ENCODE measurements at regions not wholly inside any gene's neighbourhood (a gene's known extent, or its start where the extent isn't known, plus 50 kb on each side); places are given as distances from the start of the nearest gene placed in this dataset.

DNA sequence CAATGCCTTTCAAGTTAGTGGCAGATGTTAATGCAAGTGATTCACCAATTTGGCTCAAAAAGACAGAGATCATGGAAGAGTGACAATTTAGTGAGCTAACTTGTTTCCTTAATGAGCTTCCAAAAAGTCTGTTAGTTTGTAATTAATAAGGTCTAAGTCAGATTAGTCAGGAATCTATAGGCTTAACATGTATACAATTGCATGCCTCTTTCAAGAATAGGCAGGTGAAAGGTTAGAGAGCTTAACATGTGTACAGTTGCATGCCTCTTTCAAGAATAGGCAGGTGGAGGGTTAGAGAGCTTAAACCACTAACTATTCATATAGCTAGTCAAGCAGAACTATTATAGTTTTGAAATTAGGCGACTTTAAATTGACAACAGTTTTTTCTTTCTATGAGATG, 663.8 kb downstream of the C12orf50 start:
- Histone ChIP-seq H3K9ac (no peak overlapping the region), H3K4me3 (ENCODE audit: low read depth, low read length) (no peak overlapping the region), H2AFZ (no peak overlapping the region), H3K79me2 (no peaks in the 10 kb centered on the region), H3K4me2 (ENCODE audit: low read length) (no peak overlapping the region), H3K4me1 (no peaks in the 10 kb centered on the region), H3K36me3 (ENCODE audit: control insufficient read depth, insufficient read depth, low read length) (no peaks in the 10 kb centered on the region), H3K27me3 (ENCODE audit: control insufficient read depth, insufficient read depth, low read length) (no peaks in the 10 kb centered on the region), H3K27ac (no peak overlapping the region), H3K9me3 (ENCODE audit: control insufficient read depth, low read length) (no peaks in the 10 kb centered on the region)
- TF ChIP-seq, protein P1, sequence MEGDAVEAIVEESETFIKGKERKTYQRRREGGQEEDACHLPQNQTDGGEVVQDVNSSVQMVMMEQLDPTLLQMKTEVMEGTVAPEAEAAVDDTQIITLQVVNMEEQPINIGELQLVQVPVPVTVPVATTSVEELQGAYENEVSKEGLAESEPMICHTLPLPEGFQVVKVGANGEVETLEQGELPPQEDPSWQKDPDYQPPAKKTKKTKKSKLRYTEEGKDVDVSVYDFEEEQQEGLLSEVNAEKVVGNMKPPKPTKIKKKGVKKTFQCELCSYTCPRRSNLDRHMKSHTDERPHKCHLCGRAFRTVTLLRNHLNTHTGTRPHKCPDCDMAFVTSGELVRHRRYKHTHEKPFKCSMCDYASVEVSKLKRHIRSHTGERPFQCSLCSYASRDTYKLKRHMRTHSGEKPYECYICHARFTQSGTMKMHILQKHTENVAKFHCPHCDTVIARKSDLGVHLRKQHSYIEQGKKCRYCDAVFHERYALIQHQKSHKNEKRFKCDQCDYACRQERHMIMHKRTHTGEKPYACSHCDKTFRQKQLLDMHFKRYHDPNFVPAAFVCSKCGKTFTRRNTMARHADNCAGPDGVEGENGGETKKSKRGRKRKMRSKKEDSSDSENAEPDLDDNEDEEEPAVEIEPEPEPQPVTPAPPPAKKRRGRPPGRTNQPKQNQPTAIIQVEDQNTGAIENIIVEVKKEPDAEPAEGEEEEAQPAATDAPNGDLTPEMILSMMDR (IDR thresholded peaks at IDR 0.05): no peak

DNA sequence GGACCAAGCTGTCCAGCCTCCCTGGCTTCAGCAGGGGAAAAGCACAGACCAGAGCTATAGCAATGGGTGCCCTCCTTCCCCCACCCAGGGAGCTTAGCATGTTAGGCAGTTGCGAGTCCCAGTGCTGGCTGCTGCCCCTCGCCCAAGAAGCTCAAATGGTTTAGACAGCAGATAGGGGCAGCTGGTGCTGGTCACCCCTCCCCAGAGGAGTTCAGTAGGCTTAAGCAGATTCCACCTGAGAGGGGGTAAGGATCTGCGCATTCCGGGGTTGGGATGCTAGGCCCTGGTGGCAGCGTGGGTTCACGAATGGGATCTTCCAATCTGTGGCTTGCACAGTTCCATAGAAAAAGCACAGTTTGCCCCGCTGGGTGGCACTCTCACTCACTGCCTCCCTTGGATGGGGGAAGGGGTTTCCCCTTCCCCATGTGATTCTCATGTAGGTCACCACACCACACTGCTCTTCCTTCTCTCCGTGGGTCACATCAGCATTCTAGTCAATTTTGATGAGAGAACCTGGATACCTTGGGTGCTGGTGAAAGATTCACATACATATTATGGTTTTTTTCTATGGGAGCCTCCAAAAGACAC, 665.6 kb downstream of the C12orf50 start:
- no peaks in the 10 kb centered on the region for H3K36me3 ChIP-seq (ENCODE audit: control insufficient read depth, insufficient read depth, low read length)
- no peaks in the 10 kb centered on the region for H3K9me3 ChIP-seq (ENCODE audit: control insufficient read depth, low read length)
- H3K9ac ChIP-seq: no peak overlapping the region
- no peaks in the 10 kb centered on the region for H3K4me1 ChIP-seq
- H2AFZ ChIP-seq: no peak overlapping the region
- TF ChIP-seq, protein P1 (IDR thresholded peaks at IDR 0.05): no peak
- no peak overlapping the region for H3K27ac ChIP-seq
- no peaks in the 10 kb centered on the region for H3K27me3 ChIP-seq (ENCODE audit: control insufficient read depth, insufficient read depth, low read length)
- H3K4me2 ChIP-seq (ENCODE audit: low read length): no peak overlapping the region
- H3K79me2 ChIP-seq: no peaks in the 10 kb centered on the region
- no peak overlapping the region for H3K4me3 ChIP-seq (ENCODE audit: low read depth, low read length)

DNA sequence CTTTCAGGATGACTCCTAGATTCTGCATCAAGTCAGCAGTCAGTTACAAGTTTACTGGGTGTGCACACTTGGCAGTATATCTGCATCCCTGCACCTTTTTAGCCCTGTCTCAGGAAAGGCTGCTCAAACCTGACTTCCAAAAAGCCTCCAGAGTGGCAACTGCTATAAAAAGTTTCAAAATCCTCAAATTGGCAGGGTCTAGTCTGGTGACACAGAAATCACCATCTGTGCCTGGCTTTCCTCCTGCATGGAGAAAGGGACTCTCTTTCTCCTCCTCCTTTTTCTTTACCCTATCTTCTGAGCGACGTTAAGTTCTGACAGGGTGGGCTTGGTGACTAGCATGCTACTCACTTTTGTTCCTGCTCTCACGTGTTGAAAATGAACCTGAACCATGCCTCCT, 679.5 kb downstream of the C12orf50 start:
- Histone ChIP-seq H3K27me3 (ENCODE audit: control insufficient read depth, insufficient read depth, low read length) (no peaks in the 10 kb centered on the region), H3K27ac (no peak overlapping the region), H3K4me2 (ENCODE audit: low read length) (no peak overlapping the region), H3K36me3 (ENCODE audit: control insufficient read depth, insufficient read depth, low read length) (no peaks in the 10 kb centered on the region), H2AFZ (no peak overlapping the region), H3K9ac (no peak overlapping the region), H3K4me3 (ENCODE audit: low read depth, low read length) (no peak overlapping the region), H3K79me2 (no peaks in the 10 kb centered on the region), H3K9me3 (ENCODE audit: control insufficient read depth, low read length) (no peaks in the 10 kb centered on the region), H3K4me1 (peaks cover 10% of the 10 kb centered on the region)
- TF ChIP-seq, protein P1 (IDR thresholded peaks at IDR 0.05): no peak

DNA sequence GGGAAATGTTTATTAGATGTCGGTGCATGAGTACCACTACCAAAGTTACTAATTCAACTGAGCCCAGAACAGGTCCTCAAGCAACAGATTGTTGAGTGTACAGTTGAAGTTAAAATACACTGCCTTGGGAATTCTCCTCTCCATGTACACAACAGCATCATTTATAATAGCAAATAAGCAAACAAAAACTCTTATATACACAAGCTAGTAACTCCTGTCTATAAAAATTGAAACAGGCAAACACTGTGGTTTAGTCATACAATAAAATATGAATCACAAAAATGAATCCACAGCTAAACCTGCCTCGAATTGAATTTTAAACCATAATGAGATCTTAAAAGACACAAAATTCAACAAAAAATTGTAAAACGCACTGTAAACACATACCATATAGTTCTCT, 681.1 kb downstream of the C12orf50 start:
- no peak overlapping the region for H2AFZ ChIP-seq
- H3K36me3 ChIP-seq (ENCODE audit: control insufficient read depth, insufficient read depth, low read length): no peaks in the 10 kb centered on the region
- TF ChIP-seq, protein P1 (IDR thresholded peaks at IDR 0.05): no peak
- H3K4me3 ChIP-seq (ENCODE audit: low read depth, low read length): no peak overlapping the region
- no peak overlapping the region for H3K27ac ChIP-seq
- H3K9me3 ChIP-seq (ENCODE audit: control insufficient read depth, low read length): no peaks in the 10 kb centered on the region
- no peak overlapping the region for H3K9ac ChIP-seq
- H3K4me1 ChIP-seq: peaks cover 7% of the 10 kb centered on the region
- H3K79me2 ChIP-seq: no peaks in the 10 kb centered on the region
- H3K4me2 ChIP-seq (ENCODE audit: low read length): no peak overlapping the region
- H3K27me3 ChIP-seq (ENCODE audit: control insufficient read depth, insufficient read depth, low read length): no peaks in the 10 kb centered on the region

DNA sequence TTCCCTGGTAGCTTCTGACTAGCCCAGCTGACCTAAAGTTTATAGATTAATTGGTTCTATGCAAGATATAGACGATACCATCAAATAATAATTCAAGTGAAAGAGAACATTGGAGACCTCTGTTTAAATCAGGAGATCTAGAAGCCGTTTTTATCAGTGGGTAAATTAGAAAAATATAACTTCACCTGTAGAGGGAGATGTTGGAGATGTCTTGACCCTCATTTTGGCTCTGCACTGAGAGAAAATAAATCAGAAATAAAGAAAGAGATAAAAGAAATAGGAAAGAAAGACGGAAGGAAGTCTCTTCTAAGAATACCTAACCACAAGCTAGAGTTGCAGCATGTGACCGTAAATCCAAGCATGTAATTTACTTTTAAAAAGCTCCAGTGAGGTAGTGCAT, 684.5 kb downstream of the C12orf50 start:
- Histone ChIP-seq H3K27ac (no peak overlapping the region), H3K9me3 (ENCODE audit: control insufficient read depth, low read length) (no peaks in the 10 kb centered on the region), H3K27me3 (ENCODE audit: control insufficient read depth, insufficient read depth, low read length) (no peaks in the 10 kb centered on the region), H3K4me2 (ENCODE audit: low read length) (no peak overlapping the region), H3K36me3 (ENCODE audit: control insufficient read depth, insufficient read depth, low read length) (no peaks in the 10 kb centered on the region), H3K4me1 (no peaks in the 10 kb centered on the region), H3K9ac (no peak overlapping the region), H2AFZ (peak overlapping the region; percentile 34), H3K79me2 (no peaks in the 10 kb centered on the region), H3K4me3 (ENCODE audit: low read depth, low read length) (no peak overlapping the region)
- TF ChIP-seq, protein P1 (IDR thresholded peaks at IDR 0.05): no peak

All from parathyroid adenoma (tissue), 2 donors.